OCI-LY7 (cell line): ENCODE measurements at regions not wholly inside any gene's neighbourhood (a gene's known extent, or its start where the extent isn't known, plus 50 kb on each side); places are given as distances from the start of the nearest gene placed in this dataset.

ENCODE experiments used
- CTCF ChIP-seq: fragments of 200-600 bp; sonication (generic); conservative IDR thresholded peaks from 2 replicates; pipeline ENCODE4 v1.5.1; 2014; ENCODE audit warnings: mild to moderate bottlenecking, antibody characterized with exemption, low read length, moderate library complexity, mixed read lengths
- EZH2phosphoT487 ChIP-seq: fragments of 200-600 bp; sonication (generic); IDR thresholded peaks from 2 replicates; pipeline ENCODE4 v1.6.1; 2018; ENCODE audit warnings: low read depth, borderline replicate concordance, mild to moderate bottlenecking, mixed run types, antibody characterized with exemption, low read length, moderate library complexity, mixed read lengths

- TF ChIP-seq CTCF (no peak), EZH2phosphoT487 (no peak)
These were observed 670.9 kb upstream of the NR5A2 start for GRCh38 chr1:199356561-199356960.
